ENCODE measurements at regions not wholly inside any gene's neighbourhood (a gene's known extent, or its start where the extent isn't known, plus 50 kb on each side); places are given as distances from the start of the nearest gene placed in this dataset.

DNA sequence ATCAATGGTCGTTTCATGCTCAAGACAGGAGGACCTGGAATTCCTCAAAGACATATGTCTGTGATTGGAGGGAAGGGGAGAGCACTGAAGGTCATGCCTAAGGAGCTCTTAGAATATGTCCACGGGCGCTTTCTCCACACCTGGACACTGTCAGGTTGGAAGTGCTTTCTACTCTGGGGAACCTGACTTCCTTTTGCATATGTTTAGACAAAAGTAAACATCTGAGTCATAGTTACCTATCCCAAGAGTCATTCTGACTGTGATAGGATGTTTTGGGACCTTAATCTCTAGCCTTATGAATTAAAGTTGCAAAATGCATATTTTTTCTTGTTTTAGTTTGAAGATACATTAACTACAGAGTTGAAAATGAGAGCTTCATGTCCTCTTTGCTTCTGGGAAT, 251.7 kb downstream of the KLF6 start:
- TF ChIP-seq POLR2AphosphoS5 (IDR thresholded peaks at IDR 0.05; ENCODE audit: low read depth, low read length) (no peak), REST (IDR thresholded peaks at IDR 0.05; ENCODE audit: insufficient read depth in 1 of 2, low read depth in 2 of 2, low read length in 2 of 2) (no peak), TAF1 (IDR thresholded peaks at IDR 0.05; ENCODE audit: borderline replicate concordance, insufficient read depth, low read length) (no peak), FOXP2 (optimal IDR thresholded peaks at IDR 0.05; ENCODE audit: borderline replicate concordance, extremely low read depth, extremely low read length, insufficient read depth) (no peak), SIN3A (IDR thresholded peaks at IDR 0.05; ENCODE audit: borderline replicate concordance, insufficient read depth, low read length) (no peak)
